GM12878 (cell line): ENCODE measurements at regions not wholly inside any gene's neighbourhood (a gene's known extent, or its start where the extent isn't known, plus 50 kb on each side); places are given as distances from the start of the nearest gene placed in this dataset.
A peak's percentile ranks its signal among the peaks of the same experiment; 100 is the strongest.

Experiments used
- ATAC-seq: fragments of 200-7000 bp; cut with Tn5 transposase; 3 replicates; pipeline ENCODE4 v1.9.1; 2020; ENCODE audit warnings: mild to moderate bottlenecking, moderate library complexity
- BruUV-seq: library from RNA; stranded (reverse); fragments of 400-500 nt; replicated peaks from 2 replicates; lab custom pipeline; 2021; lab: Mats Ljungman, UMichigan
- CTCF ChIA-PET: fragments of 300-600 bp; sonication (Branson Sonifier 250); formaldehyde crosslinking; extraction: SDS; loops from one replicate; lab custom pipeline; 2021; ENCODE audit warnings: inconsistent platforms; lab: Yijun Ruan, JAX
- POLR2A ChIA-PET: fragments of 350-600 bp; formaldehyde crosslinking; extraction: SDS; loops from one replicate; lab custom pipeline; 2021; ENCODE audit warnings: inconsistent platforms; lab: Charles Lee
- RAD21 ChIA-PET: fragments of 300-600 bp; sonication (Branson Sonifier 250); formaldehyde crosslinking; loops from one replicate; lab custom pipeline; 2023; ENCODE audit warnings: antibody characterized with exemption; ENCODE audit not compliant: unreplicated experiment; lab: Charles Lee
- SMC1A ChIA-PET: fragments of 300-600 bp; sonication (Branson Sonifier 250); formaldehyde crosslinking; loops from one replicate; lab custom pipeline; 2023; ENCODE audit not compliant: unreplicated experiment, uncharacterized antibody; lab: Charles Lee
- DNase-seq: peaks from one replicate; pipeline ENCODE4 v3.0.0-alpha.2; 2011; ENCODE audit warnings: low read depth, low spot score
- FAIRE-seq: peaks from 3 replicates; lab custom pipeline; 2011; peaks lifted over from hg19 to GRCh38; lab: Jason Lieb, UNC
- H2AFZ ChIP-seq: 2 replicates; pipeline ENCODE4 v1.6.0; 2011; ENCODE audit warnings: low read depth, low read length, control low read depth; ENCODE audit not compliant: control insufficient read depth
- H3K27ac ChIP-seq: 2 replicates; pipeline ENCODE4 v1.5.1; 2011; ENCODE audit warnings: control low read depth; ENCODE audit not compliant: control insufficient read depth, insufficient read depth
- H3K27me3 ChIP-seq, 2 experiments: replicated peaks in 1 of 2; 2 replicates each; pipeline versions ENCODE4 v1.6.0 to v1.6.1; 2011; ENCODE audit warnings: low read length in 1 of 2; ENCODE audit not compliant: control insufficient read depth in 2 of 2, insufficient read depth in 2 of 2
- H3K36me3 ChIP-seq, 2 experiments: 2 replicates each; pipeline ENCODE4 v1.5.1; 2011; ENCODE audit warnings: low read length in 1 of 2; ENCODE audit not compliant: control insufficient read depth in 2 of 2, insufficient read depth in 2 of 2
- H3K4me1 ChIP-seq: 2 replicates; pipeline ENCODE4 v1.6.1; 2011; ENCODE audit warnings: mild to moderate bottlenecking, low read length, moderate library complexity, mixed read lengths; ENCODE audit not compliant: control insufficient read depth, insufficient read depth
- H3K4me2 ChIP-seq: 2 replicates; pipeline ENCODE4 v1.6.0; 2011; ENCODE audit warnings: control low read depth; ENCODE audit not compliant: control insufficient read depth, insufficient read depth
- H3K4me3 ChIP-seq: fragments of 200-600 bp; sonication (generic); 2 replicates; pipeline ENCODE4 v1.5.1; 2016
- H3K79me2 ChIP-seq: 2 replicates; pipeline ENCODE4 v1.6.0; 2011; ENCODE audit warnings: low read length; ENCODE audit not compliant: control insufficient read depth, insufficient read depth
- H3K9ac ChIP-seq: 2 replicates; pipeline ENCODE4 v1.8.0; 2011; ENCODE audit warnings: low read length, control low read depth, mixed read lengths; ENCODE audit not compliant: control insufficient read depth, insufficient read depth
- H3K9me3 ChIP-seq: replicated peaks from 3 replicates; pipeline ENCODE4 v1.5.1; 2011; ENCODE audit warnings: mild to moderate bottlenecking, low read length; ENCODE audit not compliant: control insufficient read depth, insufficient read depth
- H4K20me1 ChIP-seq: 2 replicates; pipeline ENCODE4 v1.6.0; 2011; ENCODE audit not compliant: control insufficient read depth, insufficient read depth
- ATF7 ChIP-seq: fragments of 450-650 bp; IDR thresholded peaks from 2 replicates; pipeline ENCODE4 v1.6.1; 2016; ENCODE audit warnings: low read depth, mild to moderate bottlenecking
- IKZF2 ChIP-seq, 2 experiments: fragments of 450-650 bp; IDR thresholded peaks; 2 replicates each; pipeline ENCODE4 v1.6.1; 2017; ENCODE audit warnings: mild to moderate bottlenecking in 2 of 2, moderate library complexity in 2 of 2
- NFXL1 ChIP-seq: fragments of 450-650 bp; IDR thresholded peaks from 2 replicates; pipeline ENCODE4 v1.6.1; 2017; ENCODE audit warnings: antibody characterized with exemption, mild to moderate bottlenecking, borderline replicate concordance
- NFYA ChIP-seq: IDR thresholded peaks from 2 replicates; pipeline ENCODE4 v1.6.1; 2011; ENCODE audit warnings: low read depth, mild to moderate bottlenecking, low read length, improper control_type of control experiment, borderline replicate concordance
- POLR2AphosphoS2 ChIP-seq: IDR thresholded peaks from 2 replicates; pipeline ENCODE4 v1.6.1; 2011; ENCODE audit warnings: low read depth, mild to moderate bottlenecking, low read length, improper control_type of control experiment, moderate library complexity
- RCOR1 ChIP-seq: conservative IDR thresholded peaks from 2 replicates; pipeline ENCODE4 v1.6.1; 2012; ENCODE audit warnings: low read depth, low read length, improper control_type of control experiment
- SIX5 ChIP-seq: IDR thresholded peaks from 2 replicates; pipeline ENCODE4 v1.6.1; 2011; ENCODE audit warnings: mild to moderate bottlenecking, low read depth, low read length, moderate library complexity; ENCODE audit not compliant: severe bottlenecking
- WGBS: methylation state at CpG from one replicate; pipeline ENCODE4 v1.1.6; 2016; ENCODE audit warnings: low lambda C conversion rate; ENCODE audit not compliant: insufficient replicate concordance, insufficient coverage; ENCODE audit errors: missing lambda C conversion rate; 5-methylcytosine and 5-hydroxymethylcytosine counted together
- in situ Hi-C: fragments of 300-500 bp; cut with MboI; formaldehyde crosslinking; loops from 9 replicates; pipeline ENCODE4 v1.14.3; 2018; ENCODE audit warnings: mixed read lengths
- intact Hi-C: fragments of 100-400 bp; cut with micrococcal nuclease; formaldehyde crosslinking; loops from one replicate; pipeline ENCODE4 v1.14.2; 2022; ENCODE audit not compliant: unreplicated experiment
- TF ChIP-seq, protein P1 (sequence below): IDR thresholded peaks from 2 replicates; pipeline ENCODE4 v1.6.1; 2011; ENCODE audit warnings: borderline replicate concordance, low read depth, mild to moderate bottlenecking, moderate library complexity, mixed read lengths, low read length; ENCODE audit not compliant: insufficient read depth; ENCODE audit errors: extremely low read length

DNA sequence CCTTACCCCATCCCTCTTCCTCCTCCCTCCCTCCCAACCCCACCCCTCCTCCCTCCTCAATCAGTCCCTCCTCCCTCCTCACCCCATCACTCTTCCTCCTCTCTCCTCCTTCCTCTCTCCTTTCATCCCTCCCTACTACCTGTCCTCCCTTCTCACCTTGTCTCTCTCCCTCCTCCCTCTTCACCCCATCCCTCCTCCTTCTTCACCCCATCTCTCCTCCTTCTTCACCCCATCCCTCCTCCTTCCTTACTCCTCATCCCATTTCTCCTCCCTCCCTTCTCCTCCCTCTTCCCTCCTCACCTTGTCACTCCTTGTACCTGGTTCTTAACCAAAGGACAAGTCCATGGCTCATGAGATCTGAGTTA is 222.4 kb downstream of the TTLL2 start:
- H3K9ac ChIP-seq = no peak overlapping the region
- no peak for ATAC-seq
- TF ChIP-seq SIX5 (no peak), IKZF2 (IDR thresholded peaks at IDR 0.05) (no peak), RCOR1 (no peak), POLR2AphosphoS2 (no peak), ATF7 (no peak), NFYA (no peak)
- TF ChIP-seq, protein P1, sequence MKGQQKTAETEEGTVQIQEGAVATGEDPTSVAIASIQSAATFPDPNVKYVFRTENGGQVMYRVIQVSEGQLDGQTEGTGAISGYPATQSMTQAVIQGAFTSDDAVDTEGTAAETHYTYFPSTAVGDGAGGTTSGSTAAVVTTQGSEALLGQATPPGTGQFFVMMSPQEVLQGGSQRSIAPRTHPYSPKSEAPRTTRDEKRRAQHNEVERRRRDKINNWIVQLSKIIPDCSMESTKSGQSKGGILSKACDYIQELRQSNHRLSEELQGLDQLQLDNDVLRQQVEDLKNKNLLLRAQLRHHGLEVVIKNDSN = no peak
- TF ChIP-seq, all 136 proteins: peak for 0
- FAIRE-seq = no peak
- intact Hi-C loops = no loop called here
- no TSS peak for BruUV-seq
- ChIA-PET POLR2A (no interaction called here), SMC1A (no interaction called here), RAD21 (no interaction called here), CTCF (no interaction called here)
- no peak overlapping the region for H3K4me3 ChIP-seq
- no peaks in the 10 kb centered on the region for H3K36me3 ChIP-seq
- in situ Hi-C loops = no loop called here
- H4K20me1 ChIP-seq = no peaks in the 10 kb centered on the region
- no peaks in the 10 kb centered on the region for H3K9me3 ChIP-seq
- no peaks in the 10 kb centered on the region for H3K79me2 ChIP-seq
- H3K4me2 ChIP-seq = no peak overlapping the region
- H3K4me1 ChIP-seq = no peaks in the 10 kb centered on the region
- no peaks in the 10 kb centered on the region for H3K27me3 ChIP-seq
- H3K27ac ChIP-seq = no peak overlapping the region
- H2AFZ ChIP-seq = no peak overlapping the region
- no peak for DNase-seq

- RAD21 ChIA-PET = no interaction called here
- no peak overlapping the region for H3K9ac ChIP-seq
- H3K27ac ChIP-seq = no peak overlapping the region
- no peak for TF ChIP-seq NFXL1
- TF ChIP-seq, protein P1 = peak; percentile 22
- FAIRE-seq = no peak
- H3K36me3 ChIP-seq = no peaks in the 10 kb centered on the region
- no peak overlapping the region for H2AFZ ChIP-seq
- SMC1A ChIA-PET = no interaction called here
- POLR2A ChIA-PET = no interaction called here
- CTCF ChIA-PET = no interaction called here
- H3K9me3 ChIP-seq = no peaks in the 10 kb centered on the region
- no peaks in the 10 kb centered on the region for H3K79me2 ChIP-seq
- no peak overlapping the region for H3K4me2 ChIP-seq
- H3K4me1 ChIP-seq = no peaks in the 10 kb centered on the region
- H4K20me1 ChIP-seq = no peaks in the 10 kb centered on the region
- H3K27me3 ChIP-seq = no peaks in the 10 kb centered on the region
- DNase-seq = no peak
- no peak for ATAC-seq
- under 1% methylated on average over 7 of the region's 7 CpGs for WGBS
- H3K4me3 ChIP-seq = no peak overlapping the region
- in situ Hi-C loops (no loop called here), intact Hi-C loops (no loop called here)
- no TSS peak for BruUV-seq
These were observed 222.9 kb downstream of the TTLL2 start for GRCh38 chr6:167547751-167548150.
